H1 (cell line): ENCODE measurements at regions not wholly inside any gene's neighbourhood (a gene's known extent, or its start where the extent isn't known, plus 50 kb on each side); places are given as distances from the start of the nearest gene placed in this dataset.

Source experiments
- CTCF ChIA-PET: fragments of 300-600 bp; sonication (Branson Sonifier 250); formaldehyde crosslinking; loops from one replicate; lab custom pipeline; 2021; ENCODE audit not compliant: partially characterized antibody; lab: Charles Lee
- POLR2A ChIA-PET: fragments of 300-600 bp; sonication (Branson Sonifier 250); formaldehyde crosslinking; loops from one replicate; lab custom pipeline; 2021; ENCODE audit warnings: inconsistent platforms; ENCODE audit not compliant: partially characterized antibody; lab: Charles Lee
- DNase-seq, 2 experiments: peaks; one replicate each; pipeline versions ENCODE4 v3.0.0 to v3.0.0-alpha.2; 2010 to 2022; ENCODE audit warnings: low spot score in 2 of 2, low read depth in 1 of 2, mixed read lengths in 1 of 2
- FAIRE-seq: peaks from 2 replicates; lab custom pipeline; 2011; peaks lifted over from hg19 to GRCh38; lab: Jason Lieb, UNC
- H2AFZ ChIP-seq: 2 replicates; pipeline ENCODE4 v1.8.1; 2012; ENCODE audit warnings: low read length, inconsistent platforms
- H2AK5ac ChIP-seq: 2 replicates; pipeline ENCODE4 v1.6.1; 2013; ENCODE audit warnings: low read depth, low read length
- H2BK120ac ChIP-seq: replicated peaks from 2 replicates; pipeline ENCODE3; 2013; ENCODE audit warnings: low read depth, low read length, inconsistent platforms
- H2BK12ac ChIP-seq: 2 replicates; pipeline ENCODE4 v1.6.1; 2013; ENCODE audit warnings: low read depth, low read length
- H2BK15ac ChIP-seq: 2 replicates; pipeline ENCODE4 v1.6.1; 2013; ENCODE audit warnings: low read length
- H2BK20ac ChIP-seq: 2 replicates; pipeline ENCODE4 v1.6.1; 2013; ENCODE audit warnings: low read length
- H2BK5ac ChIP-seq: 2 replicates; pipeline ENCODE4 v1.6.1; 2013; ENCODE audit warnings: low read depth, low read length
- H3K14ac ChIP-seq: 2 replicates; pipeline ENCODE4 v1.6.1; 2013; ENCODE audit warnings: inconsistent platforms; ENCODE audit not compliant: insufficient read length
- H3K18ac ChIP-seq: 2 replicates; pipeline ENCODE4 v1.6.1; 2013; ENCODE audit warnings: low read length; ENCODE audit errors: extremely low read depth
- H3K23ac ChIP-seq: 2 replicates; pipeline ENCODE4 v1.6.1; 2013; ENCODE audit warnings: inconsistent platforms; ENCODE audit not compliant: insufficient read length
- H3K23me2 ChIP-seq: 2 replicates; pipeline ENCODE4 v1.6.1; 2013; ENCODE audit warnings: low read depth, low read length
- H3K27ac ChIP-seq: 2 replicates; pipeline ENCODE4 v1.6.1; 2011; ENCODE audit warnings: low read depth, low read length, inconsistent platforms
- H3K27me3 ChIP-seq, 4 experiments: replicated peaks in 1 of 4; 1 replicate in 1 of 4; 2 replicates in 3 of 4; pipeline versions ENCODE4 v1.6.1 to v1.8.1; 2011 to 2013; ENCODE audit warnings: low read length in 3 of 4, mild to moderate bottlenecking in 3 of 4, inconsistent platforms in 2 of 4, mixed read lengths in 2 of 4, moderate library complexity in 1 of 4; ENCODE audit not compliant: control insufficient read depth in 3 of 4, insufficient read depth in 3 of 4; ENCODE audit errors: extremely low read depth in 1 of 4
- H3K36me3 ChIP-seq, 4 experiments: 2 replicates each; pipeline versions ENCODE4 v1.6.1 to v1.8.1; 2011 to 2013; ENCODE audit warnings: mild to moderate bottlenecking in 4 of 4, low read length in 3 of 4, moderate library complexity in 2 of 4, control low read depth in 1 of 4, inconsistent platforms in 1 of 4; ENCODE audit not compliant: insufficient read depth in 4 of 4, control insufficient read depth in 2 of 4
- H3K4ac ChIP-seq: replicated peaks from 2 replicates; pipeline ENCODE3; 2013; ENCODE audit warnings: low read length, low read depth, mixed read lengths, inconsistent platforms; ENCODE audit not compliant: insufficient read length
- H3K4me1 ChIP-seq, 4 experiments: replicated peaks in 1 of 4; 1 replicate in 1 of 4; 2 replicates in 3 of 4; pipeline versions ENCODE4 v1.6.1 to v1.8.1; 2011 to 2013; ENCODE audit warnings: low read length in 3 of 4, inconsistent platforms in 2 of 4, mixed read lengths in 1 of 4; ENCODE audit not compliant: insufficient read depth in 4 of 4, control insufficient read depth in 3 of 4
- H3K4me2 ChIP-seq, 2 experiments: 2 replicates each; pipeline versions ENCODE4 v1.6.1 to v1.8.1; 2011 to 2013; ENCODE audit warnings: low read depth in 2 of 2, low read length in 2 of 2, control low read depth in 1 of 2, inconsistent platforms in 1 of 2, mild to moderate bottlenecking in 1 of 2; ENCODE audit not compliant: insufficient read depth in 1 of 2
- H3K4me3 ChIP-seq, 4 experiments: fragments of 200-600, 300-600 bp in 1 of 4; sonication (generic), shearing (Covaris generic), sonication (Bioruptor Twin) in 1 of 4; 2 replicates each; pipeline versions ENCODE4 v1.5.1 to v1.8.1; 2011 to 2016; ENCODE audit warnings: low read length in 4 of 4, low read depth in 3 of 4, control low read depth in 2 of 4, inconsistent platforms in 2 of 4, mild to moderate bottlenecking in 2 of 4, mixed read lengths in 1 of 4, moderate library complexity in 1 of 4; ENCODE audit not compliant: insufficient read depth in 2 of 4; ENCODE audit errors: extremely low read depth in 1 of 4
- H3K56ac ChIP-seq: replicated peaks from 2 replicates; pipeline ENCODE3; 2013; ENCODE audit warnings: low read depth, mild to moderate bottlenecking, mixed read lengths, low read length, inconsistent platforms; ENCODE audit not compliant: insufficient read length
- H3K79me1 ChIP-seq: 2 replicates; pipeline ENCODE4 v1.6.1; 2013; ENCODE audit warnings: low read depth, low read length, control low read depth
- H3K79me2 ChIP-seq, 2 experiments: 2 replicates each; pipeline versions ENCODE4 v1.6.1 to v1.8.1; 2012 to 2013; ENCODE audit warnings: low read length in 2 of 2, mild to moderate bottlenecking in 2 of 2, inconsistent platforms in 1 of 2; ENCODE audit not compliant: insufficient read depth in 2 of 2, control insufficient read depth in 1 of 2
- H3K9ac ChIP-seq, 4 experiments: replicated peaks in 1 of 4; 1 replicate in 1 of 4; 2 replicates in 3 of 4; pipeline versions ENCODE4 v1.6.1 to v1.8.1; 2011 to 2013; ENCODE audit warnings: low read depth in 3 of 4, low read length in 3 of 4, control low read depth in 2 of 4, mild to moderate bottlenecking in 2 of 4, moderate library complexity in 2 of 4, inconsistent platforms in 1 of 4; ENCODE audit errors: extremely low read depth in 1 of 4
- H3K9me3 ChIP-seq, 2 experiments: 2 replicates each; pipeline versions ENCODE4 v1.6.1 to v1.8.1; 2012 to 2013; ENCODE audit warnings: mild to moderate bottlenecking in 2 of 2, moderate library complexity in 2 of 2, control low read depth in 1 of 2, inconsistent platforms in 1 of 2, low read depth in 1 of 2, low read length in 1 of 2, mixed read lengths in 1 of 2; ENCODE audit not compliant: insufficient read depth in 2 of 2
- H4K20me1 ChIP-seq, 2 experiments: replicated peaks in 1 of 2; 2 replicates each; pipeline versions ENCODE3 to v1.8.1; 2011 to 2013; ENCODE audit warnings: inconsistent platforms in 2 of 2, low read length in 2 of 2, mild to moderate bottlenecking in 1 of 2; ENCODE audit not compliant: insufficient read depth in 2 of 2, control insufficient read depth in 1 of 2
- H4K5ac ChIP-seq: 2 replicates; pipeline ENCODE4 v1.6.1; 2013; ENCODE audit warnings: low read length, low read depth, mixed read lengths, inconsistent platforms; ENCODE audit not compliant: insufficient read length
- H4K8ac ChIP-seq: 2 replicates; pipeline ENCODE4 v1.8.0; 2013; ENCODE audit warnings: mild to moderate bottlenecking, moderate library complexity, low read length, inconsistent platforms; ENCODE audit not compliant: insufficient read depth; ENCODE audit errors: extremely low read depth
- H4K91ac ChIP-seq: replicated peaks from 2 replicates; pipeline ENCODE3; 2013; ENCODE audit warnings: low read length, mixed read lengths, inconsistent platforms; ENCODE audit not compliant: insufficient read length
- CTBP2 ChIP-seq: IDR thresholded peaks from 2 replicates; pipeline ENCODE4 v1.7.0; 2011; ENCODE audit warnings: borderline replicate concordance, mild to moderate bottlenecking, moderate library complexity, mixed read lengths, low read length; ENCODE audit not compliant: insufficient read depth, insufficient read length
- JUND ChIP-seq: IDR thresholded peaks from 2 replicates; pipeline ENCODE4 v1.6.1; 2011; ENCODE audit warnings: mild to moderate bottlenecking, improper control_type of control experiment, low read length
- USF2 ChIP-seq: IDR thresholded peaks from 2 replicates; pipeline ENCODE4 v1.6.1; 2011; ENCODE audit warnings: low read length, improper control_type of control experiment
- ZNF274 ChIP-seq: IDR thresholded peaks from 2 replicates; pipeline ENCODE4 v1.7.0; 2012; ENCODE audit warnings: low read length, borderline replicate concordance; ENCODE audit errors: extremely low read depth
- WGBS, 2 experiments: shearing (Covaris generic) in 1 of 2; methylation state at CpG; one replicate each; pipeline versions ENCODE4 v1.1.6 to v1.1.7; 2013 to 2015; ENCODE audit warnings: low lambda C conversion rate in 2 of 2, mixed read lengths in 2 of 2, inconsistent platforms in 1 of 2, low coverage in 1 of 2, missing lambda C conversion rate in 1 of 2; ENCODE audit not compliant: insufficient replicate concordance in 2 of 2, insufficient coverage in 1 of 2, insufficient read length in 1 of 2; ENCODE audit errors: extremely low coverage in 1 of 2, missing lambda C conversion rate in 1 of 2; 5-methylcytosine and 5-hydroxymethylcytosine counted together

DNA sequence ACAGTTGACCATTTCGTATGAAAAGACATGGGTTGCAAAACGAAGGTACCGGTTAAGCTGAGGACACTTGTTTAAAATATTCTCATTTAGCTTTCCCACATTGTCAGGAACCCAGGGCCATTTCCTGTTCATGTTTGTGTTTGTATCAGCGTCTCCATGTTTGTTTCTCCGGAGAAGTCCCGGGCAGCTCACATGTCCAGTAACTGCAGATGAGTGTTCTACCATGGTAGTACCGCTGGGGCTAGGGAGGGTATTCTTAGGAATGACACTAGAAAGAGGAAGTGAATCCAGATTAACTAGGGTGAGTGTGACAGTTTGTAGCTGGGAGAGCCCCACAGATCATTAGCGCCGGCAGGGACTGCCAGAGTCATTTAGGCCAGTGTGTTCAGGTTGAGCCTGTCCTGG is 50.0 kb upstream of the EVL start:
- H4K8ac ChIP-seq: no peak overlapping the region
- H3K23ac ChIP-seq: no peak overlapping the region
- H3K4me1 ChIP-seq: peaks cover 0 to 4% (median 2%) of the 10 kb centered on the region in 4 experiments; a peak in 2 of 7 replicates
- no peak overlapping the region for H2BK12ac ChIP-seq
- no peak overlapping the region for H2AK5ac ChIP-seq
- H3K18ac ChIP-seq: no peak overlapping the region
- peaks cover 2 to 9% of the 10 kb centered on the region in 2 experiments for H4K20me1 ChIP-seq
- H2BK5ac ChIP-seq: no peak overlapping the region
- H3K27ac ChIP-seq: no peak overlapping the region
- no peak overlapping the region for H3K56ac ChIP-seq
- H3K4me2 ChIP-seq: no peak overlapping the region
- no peak overlapping the region for H3K9ac ChIP-seq
- H2BK120ac ChIP-seq: no peak overlapping the region
- H2BK15ac ChIP-seq: no peak overlapping the region
- no peak overlapping the region for H4K91ac ChIP-seq
- H3K23me2 ChIP-seq: no peaks in the 10 kb centered on the region
- H4K5ac ChIP-seq: no peak overlapping the region
- no peak overlapping the region for H3K14ac ChIP-seq
- no peaks in the 10 kb centered on the region for H3K27me3 ChIP-seq
- no peak overlapping the region for H2AFZ ChIP-seq
- no peak overlapping the region for H3K4ac ChIP-seq
- no peak overlapping the region for H3K4me3 ChIP-seq
- no peaks in the 10 kb centered on the region for H3K36me3 ChIP-seq
- DNase-seq (no peak), FAIRE-seq (no peak)
- no peaks in the 10 kb centered on the region for H3K9me3 ChIP-seq
- H3K79me2 ChIP-seq: peaks cover 0 to 6% of the 10 kb centered on the region in 2 experiments; a peak in 2 of 4 replicates
- WGBS, 2 experiments: 95% methylated on average over 9 of the region's 9 CpGs; no CpG with 5 or more reads in 1 of the 2 experiments
- H3K79me1 ChIP-seq: peaks cover 3% of the 10 kb centered on the region
- TF ChIP-seq CTBP2 (no peak), USF2 (no peak), JUND (no peak), ZNF274 (no peak)
- no peak overlapping the region for H2BK20ac ChIP-seq
- CTCF ChIA-PET: interaction anchor here (1.0 to 2.9 kb wide), 3 partner anchors 10 to 62 kb away, joined by 3 to 14 read pairs (median 3); no protein-coding TSS in a partner anchor
- POLR2A ChIA-PET: no interaction called here
